ENCODE measurements at regions not wholly inside any gene's neighbourhood (a gene's known extent, or its start where the extent isn't known, plus 50 kb on each side); places are given as distances from the start of the nearest gene placed in this dataset.

- no peak for DNase-seq (ENCODE audit: low read depth in 4 of 4, low spot score in 2 of 4)
These were observed 125.0 kb upstream of the NBEA start for GRCh38 chr13:34816908-34817665.

GRCh38 chr13:34822650-34823049 lies 119.4 kb upstream of the NBEA start:
- DNase-seq (ENCODE audit: low read depth in 4 of 4, low spot score in 2 of 4), result peak in 2 of 4 donors; percentile 19 to 37

GRCh38 chr13:34826432-34826831 lies 115.6 kb upstream of the NBEA start:
- no peak for DNase-seq (ENCODE audit: low read depth in 4 of 4, low spot score in 2 of 4)

- DNase-seq (ENCODE audit: low read depth in 4 of 4, low spot score in 2 of 4), result no peak
These were observed 108.4 kb upstream of the NBEA start for GRCh38 chr13:34833562-34834182.

- DNase-seq (ENCODE audit: low read depth in 4 of 4, low spot score in 2 of 4), result no peak
These were observed 99.6 kb upstream of the NBEA start for GRCh38 chr13:34842466-34842865.

- DNase-seq (ENCODE audit: low read depth in 4 of 4, low spot score in 2 of 4), result no peak
These were observed 94.3 kb upstream of the NBEA start for GRCh38 chr13:34847766-34848165.

GRCh38 chr13:34849406-34849805 lies 92.7 kb upstream of the NBEA start:
- DNase-seq (ENCODE audit: low read depth in 4 of 4, low spot score in 2 of 4), result no peak

GRCh38 chr13:34853161-34853560 lies 88.9 kb upstream of the NBEA start:
- DNase-seq (ENCODE audit: low read depth in 4 of 4, low spot score in 2 of 4), result no peak

GRCh38 chr13:34857558-34858325 lies 84.3 kb upstream of the NBEA start:
- no peak for DNase-seq (ENCODE audit: low read depth in 4 of 4, low spot score in 2 of 4)

- DNase-seq (ENCODE audit: low read depth in 4 of 4, low spot score in 2 of 4), result no peak
These were observed 79.8 kb upstream of the NBEA start for GRCh38 chr13:34862311-34862710.

- DNase-seq (ENCODE audit: low read depth in 4 of 4, low spot score in 2 of 4), result no peak
These were observed 79.4 kb upstream of the NBEA start for GRCh38 chr13:34862716-34863115.

GRCh38 chr13:34863360-34864135 lies 78.5 kb upstream of the NBEA start:
- no peak for DNase-seq (ENCODE audit: low read depth in 4 of 4, low spot score in 2 of 4)

- no peak for DNase-seq (ENCODE audit: low read depth in 4 of 4, low spot score in 2 of 4)
These were observed 77.4 kb upstream of the NBEA start for GRCh38 chr13:34864671-34865070.

GRCh38 chr13:34867590-34867989 lies 74.5 kb upstream of the NBEA start:
- no peak for DNase-seq (ENCODE audit: low read depth in 4 of 4, low spot score in 2 of 4)

- DNase-seq (ENCODE audit: low read depth in 4 of 4, low spot score in 2 of 4), result no peak
These were observed 73.3 kb upstream of the NBEA start for GRCh38 chr13:34868733-34869132.

- no peak for DNase-seq (ENCODE audit: low read depth in 4 of 4, low spot score in 2 of 4)
These were observed 72.4 kb upstream of the NBEA start for GRCh38 chr13:34869696-34870095.

- no peak for DNase-seq (ENCODE audit: low read depth in 4 of 4, low spot score in 2 of 4)
These were observed 63.7 kb upstream of the NBEA start for GRCh38 chr13:34878329-34878728.

- DNase-seq (ENCODE audit: low read depth in 4 of 4, low spot score in 2 of 4), result no peak
These were observed 62.2 kb upstream of the NBEA start for GRCh38 chr13:34879851-34880250.

- no peak for DNase-seq (ENCODE audit: low read depth in 4 of 4, low spot score in 2 of 4)
These were observed 60.6 kb upstream of the NBEA start for GRCh38 chr13:34881494-34881893.

GRCh38 chr13:34883396-34883795 lies 58.7 kb upstream of the NBEA start:
- DNase-seq (ENCODE audit: low read depth in 4 of 4, low spot score in 2 of 4), result no peak

- DNase-seq (ENCODE audit: low read depth in 4 of 4, low spot score in 2 of 4), result no peak
These were observed 57.7 kb upstream of the NBEA start for GRCh38 chr13:34884366-34884765.

Data from left renal cortex interstitium (tissue), 4 donors.